AG04450 (cell line): ENCODE measurements at regions not wholly inside any gene's neighbourhood (a gene's known extent, or its start where the extent isn't known, plus 50 kb on each side); places are given as distances from the start of the nearest gene placed in this dataset.

Experiments used
- CTCF ChIA-PET: fragments of 300-600, 350-600 bp; formaldehyde crosslinking; extraction: SDS; loops from one replicate; lab custom pipeline; 2022; ENCODE audit warnings: antibody characterized with exemption, inconsistent platforms; lab: Charles Lee
- POLR2A ChIA-PET: fragments of 350-600 bp; formaldehyde crosslinking; extraction: SDS; loops from one replicate; lab custom pipeline; 2021; ENCODE audit warnings: antibody characterized with exemption, inconsistent platforms; lab: Yijun Ruan, JAX
- DNase-seq: peaks from one replicate; pipeline ENCODE4 v3.0.0-alpha.2; 2011; ENCODE audit warnings: low read depth, low spot score
- H3K27ac ChIP-seq: one replicate; pipeline ENCODE4 v1.5.1; 2012; ENCODE audit warnings: low read depth, low read length, control low read depth
- H3K27me3 ChIP-seq: one replicate; pipeline ENCODE4 v1.6.0; 2012; ENCODE audit warnings: low read length; ENCODE audit not compliant: control insufficient read depth, insufficient read depth
- H3K4me3 ChIP-seq: 2 replicates; pipeline ENCODE4 v1.5.1; 2011; ENCODE audit warnings: mild to moderate bottlenecking, low read depth, low read length, control low read depth
- H3K9me3 ChIP-seq: 2 replicates; pipeline ENCODE4 v1.5.1; 2012; ENCODE audit warnings: low read length; ENCODE audit not compliant: control insufficient read depth, insufficient read depth
- CTCF ChIP-seq: IDR thresholded peaks from 2 replicates; pipeline ENCODE4 v1.5.1; 2011; ENCODE audit warnings: low read depth, low read length, control low read depth, inconsistent platforms

GRCh38 chr6:16846399-16846778 is 85.1 kb upstream of the ATXN1 start:
- TF ChIP-seq CTCF = no peak
- Histone ChIP-seq H3K4me3 (no peak overlapping the region), H3K9me3 (no peaks in the 10 kb centered on the region), H3K27ac (no peak overlapping the region), H3K27me3 (no peaks in the 10 kb centered on the region)
- CTCF ChIA-PET = no interaction called here
- POLR2A ChIA-PET = no interaction called here
- no peak for DNase-seq

GRCh38 chr6:16844183-16844582 is 82.9 kb upstream of the ATXN1 start:
- no peak for TF ChIP-seq CTCF
- no peak overlapping the region for H3K27ac ChIP-seq
- DNase-seq = no peak
- H3K9me3 ChIP-seq = no peaks in the 10 kb centered on the region
- POLR2A ChIA-PET = no interaction called here
- CTCF ChIA-PET = no interaction called here
- H3K4me3 ChIP-seq = no peak overlapping the region
- no peaks in the 10 kb centered on the region for H3K27me3 ChIP-seq

GRCh38 chr6:16842676-16843075 is 81.4 kb upstream of the ATXN1 start:
- Histone ChIP-seq H3K4me3 (no peak overlapping the region), H3K27me3 (no peaks in the 10 kb centered on the region), H3K27ac (no peak overlapping the region), H3K9me3 (no peaks in the 10 kb centered on the region)
- POLR2A ChIA-PET = no interaction called here
- no peak for DNase-seq
- CTCF ChIA-PET = no interaction called here
- no peak for TF ChIP-seq CTCF

- Histone ChIP-seq H3K4me3 (no peak overlapping the region), H3K27ac (no peak overlapping the region), H3K27me3 (no peaks in the 10 kb centered on the region), H3K9me3 (no peaks in the 10 kb centered on the region)
- ChIA-PET CTCF (interaction anchor here (0.9 kb wide), 1 partner anchor 22 kb away, joined by 3 read pairs; no protein-coding TSS in a partner anchor), POLR2A (no interaction called here)
- DNase-seq = no peak
- TF ChIP-seq CTCF = no peak
Measured at GRCh38 chr6:16841241-16841640, 80.0 kb upstream of the ATXN1 start.

- H3K4me3 ChIP-seq = no peak overlapping the region
- no peak for TF ChIP-seq CTCF
- ChIA-PET POLR2A (no interaction called here), CTCF (interaction anchor here (0.9 kb wide), 1 partner anchor 21 kb away, joined by 3 read pairs; no protein-coding TSS in a partner anchor)
- H3K27me3 ChIP-seq = no peaks in the 10 kb centered on the region
- no peak overlapping the region for H3K27ac ChIP-seq
- no peaks in the 10 kb centered on the region for H3K9me3 ChIP-seq
- DNase-seq = no peak
Measured at GRCh38 chr6:16840725-16841124, 79.5 kb upstream of the ATXN1 start.
